Calu3 (cell line): ENCODE measurements at regions not wholly inside any gene's neighbourhood (a gene's known extent, or its start where the extent isn't known, plus 50 kb on each side); places are given as distances from the start of the nearest gene placed in this dataset.

ENCODE experiments used
- BruUV-seq: library from RNA; stranded (reverse); fragments of 400-500 nt; replicated peaks from 2 replicates; lab custom pipeline; 2021; lab: Mats Ljungman, UMichigan
- CTCF ChIA-PET: fragments of 300-600 bp; sonication (Branson Sonifier 250); formaldehyde crosslinking; loops from one replicate; lab custom pipeline; 2022; ENCODE audit warnings: antibody characterized with exemption; lab: Charles Lee
- DNase-seq: peaks from one replicate; pipeline ENCODE4 v3.0.0; 2022
- H3K27ac Mint-ChIP-seq: one replicate; pipeline ENCODE4 v1.8.0; 2022; ENCODE audit warnings: mixed read lengths; ENCODE audit not compliant: unreplicated experiment
- H3K27me3 Mint-ChIP-seq: one replicate; pipeline ENCODE4 v1.8.0; 2022; ENCODE audit warnings: mixed read lengths; ENCODE audit not compliant: unreplicated experiment
- H3K36me3 Mint-ChIP-seq: one replicate; pipeline ENCODE4 v1.8.0; 2022; ENCODE audit warnings: mild to moderate bottlenecking, moderate library complexity, mixed read lengths; ENCODE audit not compliant: insufficient read depth, unreplicated experiment
- H3K4me1 Mint-ChIP-seq: one replicate; pipeline ENCODE4 v1.8.0; 2022; ENCODE audit warnings: mild to moderate bottlenecking, low read depth, mixed read lengths; ENCODE audit not compliant: unreplicated experiment
- H3K4me3 Mint-ChIP-seq: one replicate; pipeline ENCODE4 v1.8.0; 2022; ENCODE audit warnings: mild to moderate bottlenecking, low read depth, moderate library complexity, mixed read lengths; ENCODE audit not compliant: unreplicated experiment
- H3K9me3 Mint-ChIP-seq: one replicate; pipeline ENCODE4 v1.8.0; 2022; ENCODE audit warnings: low read depth, mixed read lengths; ENCODE audit not compliant: unreplicated experiment
- CTCF ChIP-seq: fragments of 200-600 bp; IDR thresholded peaks from one replicate; pipeline ENCODE4 v1.8.0; 2022; ENCODE audit warnings: antibody characterized with exemption; ENCODE audit not compliant: unreplicated experiment
- intact Hi-C: fragments of 100-400 bp; cut with micrococcal nuclease; formaldehyde crosslinking; loops from one replicate; pipeline ENCODE4 v1.10.0; 2022; ENCODE audit not compliant: unreplicated experiment

- no peaks in the 10 kb centered on the region for H3K36me3 Mint-ChIP-seq
- no peaks in the 10 kb centered on the region for H3K27me3 Mint-ChIP-seq
Observed at GRCh38 chrX:10032147-10032546, 65.0 kb downstream of the CLDN34 start.

GRCh38 chrX:10033375-10034007 is 66.3 kb downstream of the CLDN34 start:
- H3K4me1 Mint-ChIP-seq, result peaks cover 24% of the 10 kb centered on the region
- BruUV-seq, result no TSS peak
- no peak for DNase-seq
- TF ChIP-seq CTCF, result no peak
- no peak overlapping the region for H3K4me3 Mint-ChIP-seq
- no peaks in the 10 kb centered on the region for H3K9me3 Mint-ChIP-seq
- H3K27ac Mint-ChIP-seq, result no peak overlapping the region
- no peaks in the 10 kb centered on the region for H3K27me3 Mint-ChIP-seq
- CTCF ChIA-PET, result no interaction called here
- intact Hi-C loops, result no loop called here
- no peaks in the 10 kb centered on the region for H3K36me3 Mint-ChIP-seq

More at GRCh38 chrX:10032147-10032546, 65.0 kb downstream of the CLDN34 start:
- H3K27ac Mint-ChIP-seq, result peak overlapping the region; percentile 70
- H3K9me3 Mint-ChIP-seq, result no peaks in the 10 kb centered on the region
- TF ChIP-seq CTCF, result no peak
- no TSS peak for BruUV-seq
- H3K4me1 Mint-ChIP-seq, result peaks cover 32% of the 10 kb centered on the region
- CTCF ChIA-PET, result interaction anchor here (1.9 kb wide), 1 partner anchor 16 kb away, joined by 4 read pairs; no protein-coding TSS in a partner anchor
- no peak for DNase-seq
- intact Hi-C loops, result no loop called here
- H3K4me3 Mint-ChIP-seq, result no peak overlapping the region

GRCh38 chrX:10034740-10035260 is 67.6 kb downstream of the CLDN34 start:
- Mint-ChIP-seq H3K27me3 (no peaks in the 10 kb centered on the region), H3K4me1 (peaks cover 24% of the 10 kb centered on the region), H3K36me3 (no peaks in the 10 kb centered on the region), H3K9me3 (no peaks in the 10 kb centered on the region), H3K27ac (no peak overlapping the region), H3K4me3 (no peak overlapping the region)
- TF ChIP-seq CTCF, result no peak
- intact Hi-C loops, result no loop called here
- no TSS peak for BruUV-seq
- CTCF ChIA-PET, result no interaction called here
- no peak for DNase-seq

- Mint-ChIP-seq H3K36me3 (no peaks in the 10 kb centered on the region), H3K9me3 (no peaks in the 10 kb centered on the region), H3K4me3 (no peak overlapping the region), H3K4me1 (peaks cover 7% of the 10 kb centered on the region), H3K27me3 (no peaks in the 10 kb centered on the region), H3K27ac (no peak overlapping the region)
- no peak for TF ChIP-seq CTCF
- intact Hi-C loops, result no loop called here
- BruUV-seq, result no TSS peak
- CTCF ChIA-PET, result interaction anchor here (0.6 kb wide), 1 partner anchor 15 kb away, joined by 3 read pairs; no protein-coding TSS in a partner anchor
- no peak for DNase-seq
Observed at GRCh38 chrX:10038585-10038984, 71.4 kb downstream of the CLDN34 start.
